OCI-LY3 (cell line): ENCODE measurements at regions not wholly inside any gene's neighbourhood (a gene's known extent, or its start where the extent isn't known, plus 50 kb on each side); places are given as distances from the start of the nearest gene placed in this dataset.

ENCODE experiments used
- H2AFZ ChIP-seq: fragments of 200-600, 300-600 bp; shearing (Covaris generic); 2 replicates; pipeline ENCODE4 v1.6.0; 2014; ENCODE audit warnings: antibody characterized with exemption, low read depth, low read length
- H3K27ac ChIP-seq: fragments of 200-600, 300-600 bp; sonication (generic); 2 replicates; pipeline ENCODE4 v1.5.1; 2014; ENCODE audit warnings: mild to moderate bottlenecking, low read length, moderate library complexity, mixed read lengths
- H3K27me3 ChIP-seq: fragments of 200-600, 300-600 bp; sonication (generic); 2 replicates; pipeline ENCODE4 v1.6.1; 2014; ENCODE audit warnings: low read depth, low read length, mixed read lengths
- H3K36me3 ChIP-seq: fragments of 200-600, 300-600 bp; sonication (generic); replicated peaks from 2 replicates; pipeline ENCODE3; 2014; ENCODE audit warnings: low read depth, low read length, mixed read lengths
- H3K4me1 ChIP-seq: fragments of 300-600, 200-600 bp; sonication (generic); 2 replicates; pipeline ENCODE4 v1.6.1; 2014; ENCODE audit warnings: low read length, mixed read lengths
- H3K4me2 ChIP-seq: fragments of 200-600, 300-600 bp; sonication (generic); 2 replicates; pipeline ENCODE4 v1.6.1; 2014; ENCODE audit warnings: low read length, mixed read lengths
- H3K4me3 ChIP-seq: fragments of 300-600, 200-600 bp; sonication (generic); 2 replicates; pipeline ENCODE4 v1.5.1; 2014; ENCODE audit warnings: antibody characterized with exemption, mild to moderate bottlenecking, low read length, moderate library complexity
- H3K79me2 ChIP-seq: fragments of 300-600, 200-600 bp; shearing (Covaris generic); 2 replicates; pipeline ENCODE4 v1.6.1; 2014; ENCODE audit warnings: mild to moderate bottlenecking, low read length, mixed read lengths
- H3K9ac ChIP-seq: fragments of 300-600, 200-600 bp; shearing (Covaris generic); 2 replicates; pipeline ENCODE4 v1.6.0; 2014; ENCODE audit warnings: mild to moderate bottlenecking, low read length, moderate library complexity
- H3K9me3 ChIP-seq: fragments of 200-600, 300-600 bp; shearing (Covaris generic); 2 replicates; pipeline ENCODE4 v1.6.1; 2014; ENCODE audit warnings: low read length, mixed read lengths; ENCODE audit not compliant: insufficient read depth
- H4K20me1 ChIP-seq: fragments of 200-600, 300-600 bp; sonication (generic); 2 replicates; pipeline ENCODE4 v1.6.1; 2016; ENCODE audit warnings: low read length, mixed read lengths; ENCODE audit not compliant: insufficient read depth
- EZH2phosphoT487 ChIP-seq: fragments of 200-600 bp; shearing (Covaris generic); IDR thresholded peaks from 2 replicates; pipeline ENCODE4 v1.6.1; 2018; ENCODE audit warnings: antibody characterized with exemption, mixed run types, low read depth
- TF ChIP-seq, protein P1 (sequence below): fragments of 200-600, 300-600 bp; sonication (generic); IDR thresholded peaks from 2 replicates; pipeline ENCODE4 v1.5.1; 2014; ENCODE audit warnings: antibody characterized with exemption, low read length, low read depth

DNA sequence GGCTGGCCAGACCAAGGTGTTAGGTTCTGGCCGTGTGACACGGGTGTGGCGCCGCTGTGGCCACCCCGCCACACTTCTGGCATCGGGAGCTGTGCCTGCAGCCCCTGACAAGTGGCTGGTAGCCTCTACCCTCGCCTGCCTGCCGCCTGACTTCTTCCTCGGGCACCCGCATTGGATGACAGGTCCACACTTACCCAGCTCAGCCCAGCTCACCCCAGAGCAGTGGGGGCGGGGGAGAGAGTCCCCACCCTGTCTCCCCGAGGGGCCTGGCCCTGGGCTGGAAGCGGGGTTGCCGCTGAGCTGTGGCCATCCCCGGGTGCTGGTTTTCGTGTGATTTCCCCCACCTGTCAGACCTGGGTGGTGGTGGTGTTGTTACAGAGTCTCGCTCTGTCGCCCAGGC is 53.9 kb upstream of the ACSF3 start:
- H3K27me3 ChIP-seq: peaks cover 10% of the 10 kb centered on the region
- no peaks in the 10 kb centered on the region for H3K79me2 ChIP-seq
- peak overlapping the region; percentile 57; the same call in 1 of the 2 replicates for H3K9ac ChIP-seq
- peak overlapping the region; percentile 81 for H3K27ac ChIP-seq
- no peak for TF ChIP-seq EZH2phosphoT487
- TF ChIP-seq, protein P1, sequence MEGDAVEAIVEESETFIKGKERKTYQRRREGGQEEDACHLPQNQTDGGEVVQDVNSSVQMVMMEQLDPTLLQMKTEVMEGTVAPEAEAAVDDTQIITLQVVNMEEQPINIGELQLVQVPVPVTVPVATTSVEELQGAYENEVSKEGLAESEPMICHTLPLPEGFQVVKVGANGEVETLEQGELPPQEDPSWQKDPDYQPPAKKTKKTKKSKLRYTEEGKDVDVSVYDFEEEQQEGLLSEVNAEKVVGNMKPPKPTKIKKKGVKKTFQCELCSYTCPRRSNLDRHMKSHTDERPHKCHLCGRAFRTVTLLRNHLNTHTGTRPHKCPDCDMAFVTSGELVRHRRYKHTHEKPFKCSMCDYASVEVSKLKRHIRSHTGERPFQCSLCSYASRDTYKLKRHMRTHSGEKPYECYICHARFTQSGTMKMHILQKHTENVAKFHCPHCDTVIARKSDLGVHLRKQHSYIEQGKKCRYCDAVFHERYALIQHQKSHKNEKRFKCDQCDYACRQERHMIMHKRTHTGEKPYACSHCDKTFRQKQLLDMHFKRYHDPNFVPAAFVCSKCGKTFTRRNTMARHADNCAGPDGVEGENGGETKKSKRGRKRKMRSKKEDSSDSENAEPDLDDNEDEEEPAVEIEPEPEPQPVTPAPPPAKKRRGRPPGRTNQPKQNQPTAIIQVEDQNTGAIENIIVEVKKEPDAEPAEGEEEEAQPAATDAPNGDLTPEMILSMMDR: no peak
- peak overlapping the region; percentile 55 for H3K4me2 ChIP-seq
- H3K36me3 ChIP-seq: no peaks in the 10 kb centered on the region
- H3K4me3 ChIP-seq: peak overlapping the region; percentile 50
- no peaks in the 10 kb centered on the region for H3K9me3 ChIP-seq
- peaks cover 57% of the 10 kb centered on the region for H3K4me1 ChIP-seq
- H2AFZ ChIP-seq: no peak overlapping the region
- no peaks in the 10 kb centered on the region for H4K20me1 ChIP-seq

DNA sequence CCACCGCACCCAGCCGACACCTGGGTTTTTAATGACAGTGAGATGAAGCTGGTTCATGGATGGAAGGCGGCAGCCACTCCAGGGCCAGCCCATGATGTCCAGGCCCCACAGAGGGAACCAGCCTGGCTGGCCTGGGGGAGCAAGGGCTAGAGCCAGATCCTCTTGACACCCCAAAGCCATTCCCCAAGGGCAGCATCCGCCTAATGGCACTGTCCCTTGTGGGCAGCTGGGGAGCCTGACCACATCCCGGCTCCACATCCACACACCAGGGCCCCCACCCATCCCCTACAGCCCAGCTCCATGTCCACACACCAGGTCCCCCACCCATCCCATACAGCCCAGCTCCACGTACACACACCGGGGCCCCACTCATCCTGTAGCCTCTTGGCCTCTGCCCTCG is 53.3 kb upstream of the ACSF3 start:
- peak overlapping the region; percentile 55 for H3K4me2 ChIP-seq
- peak overlapping the region; percentile 33; the same call in 1 of the 2 replicates for H3K9ac ChIP-seq
- no peaks in the 10 kb centered on the region for H3K79me2 ChIP-seq
- H3K27me3 ChIP-seq: peaks cover 16% of the 10 kb centered on the region
- H4K20me1 ChIP-seq: no peaks in the 10 kb centered on the region
- H2AFZ ChIP-seq: no peak overlapping the region
- H3K36me3 ChIP-seq: no peaks in the 10 kb centered on the region
- no peaks in the 10 kb centered on the region for H3K9me3 ChIP-seq
- no peak for TF ChIP-seq EZH2phosphoT487
- TF ChIP-seq, protein P1: no peak
- no peak overlapping the region for H3K4me3 ChIP-seq
- H3K4me1 ChIP-seq: peaks cover 51% of the 10 kb centered on the region
- H3K27ac ChIP-seq: peak overlapping the region; percentile 64

DNA sequence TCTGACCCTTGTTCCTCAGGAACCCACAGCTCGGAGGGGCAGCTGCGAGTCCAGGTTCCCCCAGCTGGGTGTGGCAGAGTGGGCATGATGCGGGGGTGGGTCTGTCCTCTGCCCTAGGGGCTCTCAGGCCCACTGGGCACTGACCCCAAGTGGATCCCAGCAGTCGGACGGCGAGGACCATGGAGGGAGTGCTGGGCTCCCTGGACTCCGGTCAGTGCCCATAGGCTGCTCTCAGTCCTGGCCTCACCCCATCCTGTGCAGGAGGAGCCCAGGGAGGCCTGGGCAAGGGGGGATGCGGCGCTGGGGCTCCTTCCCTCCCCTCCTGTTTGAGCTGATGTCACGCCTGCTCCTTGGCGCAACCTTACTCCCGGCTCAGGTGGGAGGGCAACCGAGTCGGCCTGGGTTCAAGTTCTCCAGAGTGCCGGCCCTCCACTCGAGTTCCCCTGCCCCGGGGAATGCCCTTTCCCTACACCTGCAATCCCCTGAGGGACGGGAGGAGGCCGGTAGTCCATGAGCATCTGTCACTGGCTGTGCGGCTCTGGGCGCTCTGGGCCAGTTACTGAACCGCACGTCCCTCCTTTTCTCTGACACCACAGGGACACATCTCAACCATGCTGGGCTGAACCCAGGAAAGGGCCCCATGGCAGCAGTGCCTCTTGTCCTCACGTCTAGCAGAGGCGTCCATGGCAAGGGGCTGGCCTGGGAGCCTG is 52.6 kb upstream of the ACSF3 start:
- no peaks in the 10 kb centered on the region for H3K79me2 ChIP-seq
- no peak overlapping the region for H2AFZ ChIP-seq
- H3K27me3 ChIP-seq: peaks cover 20% of the 10 kb centered on the region
- no peaks in the 10 kb centered on the region for H4K20me1 ChIP-seq
- TF ChIP-seq EZH2phosphoT487: no peak
- TF ChIP-seq, protein P1: no peak
- no peak overlapping the region for H3K4me3 ChIP-seq
- peak overlapping the region; percentile 33; the same call in 1 of the 2 replicates for H3K9ac ChIP-seq
- H3K4me1 ChIP-seq: peaks cover 45% of the 10 kb centered on the region
- H3K9me3 ChIP-seq: no peaks in the 10 kb centered on the region
- no peak overlapping the region; the same call in 1 of the 2 replicates for H3K27ac ChIP-seq
- H3K4me2 ChIP-seq: no peak overlapping the region
- no peaks in the 10 kb centered on the region for H3K36me3 ChIP-seq

DNA sequence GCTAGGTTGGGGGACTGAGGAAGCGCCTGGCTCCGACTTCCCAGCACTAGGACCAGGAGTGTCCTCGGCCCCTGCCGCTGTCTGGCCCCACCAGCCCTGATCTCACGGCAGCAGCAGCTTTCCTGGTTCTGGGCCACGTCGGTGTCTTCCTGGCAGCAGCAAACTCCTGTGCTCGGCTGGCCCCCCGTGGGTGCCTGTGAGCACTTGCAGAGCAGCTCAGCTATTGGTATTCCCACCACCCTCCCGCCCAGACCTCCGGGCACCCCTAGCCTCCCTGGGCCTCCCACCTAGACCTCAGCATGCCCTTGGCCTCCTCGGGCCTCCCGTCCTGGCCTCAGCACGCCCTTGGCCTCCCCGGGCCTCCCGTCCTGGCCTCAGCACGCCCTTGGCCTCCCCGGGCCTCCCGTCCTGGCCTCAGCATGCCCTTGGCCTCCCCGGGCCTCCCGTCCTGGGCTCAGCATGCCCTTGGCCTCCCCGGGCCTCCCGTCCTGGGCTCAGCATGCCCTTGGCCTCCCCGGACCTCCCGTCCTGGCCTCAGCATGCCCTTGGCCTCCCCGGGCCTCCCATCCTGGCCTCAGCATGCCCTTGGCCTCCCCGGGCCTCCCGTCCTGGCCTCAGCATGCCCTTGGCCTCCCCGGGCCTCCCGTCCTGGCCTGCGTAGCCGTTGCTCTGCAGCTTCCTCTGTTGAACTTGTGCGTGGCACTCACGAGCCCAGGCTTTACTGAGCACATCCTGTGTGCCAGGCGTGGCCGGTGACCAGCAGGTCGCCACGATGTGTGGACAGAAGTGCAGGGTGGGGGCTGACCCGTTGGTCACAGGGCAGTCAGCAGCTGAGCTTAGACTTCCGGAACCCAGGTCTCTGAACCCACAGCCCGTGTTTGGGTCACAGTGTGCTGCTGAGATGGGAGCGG is 51.8 kb upstream of the ACSF3 start:
- Histone ChIP-seq H4K20me1 (no peaks in the 10 kb centered on the region), H3K4me1 (peaks cover 52% of the 10 kb centered on the region), H3K27ac (no peak overlapping the region), H3K4me2 (no peak overlapping the region), H3K79me2 (no peaks in the 10 kb centered on the region), H3K36me3 (no peaks in the 10 kb centered on the region), H3K27me3 (peaks cover 20% of the 10 kb centered on the region), H2AFZ (no peak overlapping the region), H3K9ac (no peak overlapping the region), H3K9me3 (no peaks in the 10 kb centered on the region), H3K4me3 (no peak overlapping the region)
- TF ChIP-seq EZH2phosphoT487: no peak
- TF ChIP-seq, protein P1: no peak
